Loucy (cell line): ENCODE measurements at regions not wholly inside any gene's neighbourhood (a gene's known extent, or its start where the extent isn't known, plus 50 kb on each side); places are given as distances from the start of the nearest gene placed in this dataset.

ENCODE experiments used
- H2AFZ ChIP-seq: fragments of 200-600 bp; sonication (generic); 2 replicates; pipeline ENCODE4 v1.6.0; 2016; ENCODE audit warnings: antibody characterized with exemption, mild to moderate bottlenecking, low read length, moderate library complexity
- H3F3A ChIP-seq: fragments of 200-600 bp; 2 replicates; pipeline ENCODE4 v1.6.0; 2016; ENCODE audit warnings: antibody characterized with exemption, low read depth, mild to moderate bottlenecking
- H3K27me3 ChIP-seq: fragments of 200-600 bp; sonication (generic); 2 replicates; pipeline ENCODE4 v1.6.1; 2014; ENCODE audit warnings: low read length, mild to moderate bottlenecking; ENCODE audit not compliant: insufficient read depth, poor library complexity, severe bottlenecking
- H3K36me3 ChIP-seq: fragments of 200-600 bp; sonication (generic); 2 replicates; pipeline ENCODE4 v1.6.1; 2016; ENCODE audit warnings: low read length; ENCODE audit not compliant: insufficient read depth
- H3K4me1 ChIP-seq: fragments of 200-600 bp; sonication (generic); 2 replicates; pipeline ENCODE4 v1.5.1; 2014; ENCODE audit warnings: low read length, mild to moderate bottlenecking; ENCODE audit not compliant: insufficient read depth, poor library complexity, severe bottlenecking
- H3K4me2 ChIP-seq: fragments of 200-600 bp; sonication (generic); 2 replicates; pipeline ENCODE4 v1.6.0; 2014; ENCODE audit warnings: antibody characterized with exemption, low read length, low read depth, mild to moderate bottlenecking; ENCODE audit not compliant: poor library complexity, severe bottlenecking
- H3K4me3 ChIP-seq: fragments of 200-600 bp; sonication (generic); 2 replicates; pipeline ENCODE4 v1.5.1; 2014; ENCODE audit warnings: low read length, mild to moderate bottlenecking, mixed read lengths; ENCODE audit not compliant: poor library complexity, severe bottlenecking
- H3K79me2 ChIP-seq: fragments of 200-600 bp; sonication (generic); 2 replicates; pipeline ENCODE4 v1.6.1; 2014; ENCODE audit warnings: low read length; ENCODE audit not compliant: insufficient read depth
- H3K9ac ChIP-seq: fragments of 200-600 bp; sonication (generic); 2 replicates; pipeline ENCODE4 v1.6.0; 2014; ENCODE audit warnings: mild to moderate bottlenecking, low read depth, low read length, moderate library complexity; ENCODE audit not compliant: poor library complexity, severe bottlenecking
- H3K9me2 ChIP-seq: fragments of 200-600 bp; sonication (generic); replicated peaks from 2 replicates; pipeline ENCODE4 v1.6.1; 2016; ENCODE audit warnings: low read depth, low read length, mixed read lengths
- H3K9me3 ChIP-seq: fragments of 200-600 bp; sonication (generic); 2 replicates; pipeline ENCODE4 v1.6.1; 2014; ENCODE audit warnings: mild to moderate bottlenecking, antibody characterized with exemption, low read length, low read depth; ENCODE audit not compliant: insufficient read depth
- H4K20me1 ChIP-seq: fragments of 200-600 bp; sonication (generic); 2 replicates; pipeline ENCODE4 v1.6.0; 2014; ENCODE audit warnings: antibody characterized with exemption, low read length, mild to moderate bottlenecking; ENCODE audit not compliant: insufficient read depth, poor library complexity, severe bottlenecking
- CTCF ChIP-seq: fragments of 200-600 bp; sonication (generic); conservative IDR thresholded peaks from 2 replicates; pipeline ENCODE4 v1.5.1; 2014; ENCODE audit warnings: mild to moderate bottlenecking, antibody characterized with exemption, low read length
- EZH2phosphoT487 ChIP-seq: fragments of 200-600 bp; IDR thresholded peaks from 2 replicates; pipeline ENCODE4 v1.6.1; 2018; ENCODE audit warnings: antibody characterized with exemption, mild to moderate bottlenecking, moderate library complexity, borderline replicate concordance

GRCh38 chr12:67595365-67595764 lies 53.2 kb upstream of the DYRK2 start:
- no peak overlapping the region for H2AFZ ChIP-seq
- TF ChIP-seq EZH2phosphoT487 (no peak), CTCF (no peak)
- H3K79me2 ChIP-seq: no peaks in the 10 kb centered on the region
- H4K20me1 ChIP-seq: no peaks in the 10 kb centered on the region
- no peaks in the 10 kb centered on the region for H3K27me3 ChIP-seq
- H3K4me1 ChIP-seq: peaks cover 33% of the 10 kb centered on the region
- H3K4me2 ChIP-seq: no peak overlapping the region
- no peaks in the 10 kb centered on the region for H3F3A ChIP-seq
- H3K36me3 ChIP-seq: no peaks in the 10 kb centered on the region
- no peak overlapping the region for H3K9ac ChIP-seq
- no peak overlapping the region for H3K4me3 ChIP-seq
- H3K9me2 ChIP-seq: no peaks in the 10 kb centered on the region
- H3K9me3 ChIP-seq: no peaks in the 10 kb centered on the region

GRCh38 chr12:67598598-67598997 lies 49.9 kb upstream of the DYRK2 start:
- H3K79me2 ChIP-seq: no peaks in the 10 kb centered on the region
- H3K27me3 ChIP-seq: no peaks in the 10 kb centered on the region
- no peak overlapping the region for H3K9ac ChIP-seq
- H3K4me2 ChIP-seq: no peak overlapping the region
- no peak overlapping the region for H3K4me3 ChIP-seq
- no peaks in the 10 kb centered on the region for H3F3A ChIP-seq
- H3K36me3 ChIP-seq: no peaks in the 10 kb centered on the region
- H3K9me3 ChIP-seq: no peaks in the 10 kb centered on the region
- no peaks in the 10 kb centered on the region for H3K9me2 ChIP-seq
- H2AFZ ChIP-seq: no peak overlapping the region
- no peaks in the 10 kb centered on the region for H4K20me1 ChIP-seq
- peaks cover 13% of the 10 kb centered on the region for H3K4me1 ChIP-seq
- TF ChIP-seq CTCF: no peak
- no peak for TF ChIP-seq EZH2phosphoT487
